CD4-positive, alpha-beta T cell treated with Interleukin-6 at 100 ng/mL for 8 hours (primary cell): ENCODE measurements at regions not wholly inside any gene's neighbourhood (a gene's known extent, or its start where the extent isn't known, plus 50 kb on each side); places are given as distances from the start of the nearest gene placed in this dataset.
"Not testable (repeated sequence)": the region's sequence is repeated elsewhere in the genome, so short reads cannot be mapped to it uniquely, and the experiment has no call there.

Experiments
- DNase-seq: peaks from one replicate; pipeline ENCODE4 v3.0.0-alpha.2; 2020; ENCODE audit warnings: mixed read lengths, low spot score

- no peak for DNase-seq
Measured at GRCh38 chr12:47348206-47348605, 268.4 kb upstream of the AMIGO2 start.

- no peak for DNase-seq
Measured at GRCh38 chr12:47346251-47347019, 266.7 kb upstream of the AMIGO2 start.

- DNase-seq = no peak
Measured at GRCh38 chr12:47343684-47344567, 264.2 kb upstream of the AMIGO2 start.

GRCh38 chr12:47340411-47341015 lies 260.8 kb upstream of the AMIGO2 start:
- no peak for DNase-seq

- DNase-seq = no peak
Measured at GRCh38 chr12:47337581-47337980, 257.8 kb upstream of the AMIGO2 start.

GRCh38 chr12:47333271-47333858 lies 253.6 kb upstream of the AMIGO2 start:
- not testable (repeated sequence) for DNase-seq

GRCh38 chr12:47328831-47329545 lies 249.2 kb upstream of the AMIGO2 start:
- DNase-seq = peak; percentile 11

GRCh38 chr12:47326190-47326589 lies 246.4 kb upstream of the AMIGO2 start:
- DNase-seq = no peak

GRCh38 chr12:47323802-47324201 lies 244.0 kb upstream of the AMIGO2 start:
- no peak for DNase-seq

- no peak for DNase-seq
Measured at GRCh38 chr12:47321436-47321835, 241.7 kb upstream of the AMIGO2 start.

- DNase-seq = no peak
Measured at GRCh38 chr12:47319746-47320145, 240.0 kb upstream of the AMIGO2 start.

GRCh38 chr12:47318963-47319362 lies 239.2 kb upstream of the AMIGO2 start:
- no peak for DNase-seq

GRCh38 chr12:47317175-47317915 lies 237.6 kb upstream of the AMIGO2 start:
- DNase-seq = no peak

- no peak for DNase-seq
Measured at GRCh38 chr12:47316609-47317049, 236.9 kb upstream of the AMIGO2 start.

- DNase-seq = no peak
Measured at GRCh38 chr12:47314996-47315395, 235.2 kb upstream of the AMIGO2 start.

- no peak for DNase-seq
Measured at GRCh38 chr12:47312808-47313426, 233.2 kb upstream of the AMIGO2 start.

GRCh38 chr12:47312147-47312546 lies 232.4 kb upstream of the AMIGO2 start:
- no peak for DNase-seq

GRCh38 chr12:47311568-47311967 lies 231.8 kb upstream of the AMIGO2 start:
- no peak for DNase-seq

GRCh38 chr12:47311010-47311409 lies 231.3 kb upstream of the AMIGO2 start:
- DNase-seq = no peak

GRCh38 chr12:47308672-47309071 lies 228.9 kb upstream of the AMIGO2 start:
- no peak for DNase-seq
